Globus pallidus (tissue), 1 donor: ENCODE measurements at regions not wholly inside any gene's neighbourhood (a gene's known extent, or its start where the extent isn't known, plus 50 kb on each side); places are given as distances from the start of the nearest gene placed in this dataset.
"Not testable (repeated sequence)": the region's sequence is repeated elsewhere in the genome, so short reads cannot be mapped to it uniquely, and the experiment has no call there.

ENCODE experiments used
- DNase-seq: peaks from one replicate; pipeline ENCODE4 v3.0.0-alpha.2; 2015; ENCODE audit warnings: low spot score

DNA sequence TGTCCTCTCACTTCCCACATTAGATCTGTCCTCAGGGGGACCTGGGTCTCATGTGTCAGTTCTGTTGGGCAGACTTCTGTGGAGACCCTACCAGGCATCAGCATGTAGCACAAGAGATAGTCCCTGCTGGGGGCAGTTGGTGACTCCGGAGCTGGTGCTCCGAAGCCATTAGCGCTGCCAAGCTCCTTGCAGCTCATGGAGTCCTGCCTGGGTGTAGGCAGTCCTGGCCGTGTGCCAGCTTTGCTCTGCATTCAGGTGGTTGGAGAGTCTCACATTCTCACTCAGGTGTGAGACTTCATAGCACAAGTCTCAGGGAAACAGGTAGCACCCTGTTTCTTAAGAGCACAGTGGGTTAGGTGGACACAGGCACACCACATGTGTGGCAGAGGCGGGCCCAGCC lies 202.3 kb downstream of the LIPI start:
- DNase-seq = not testable (repeated sequence)

DNA sequence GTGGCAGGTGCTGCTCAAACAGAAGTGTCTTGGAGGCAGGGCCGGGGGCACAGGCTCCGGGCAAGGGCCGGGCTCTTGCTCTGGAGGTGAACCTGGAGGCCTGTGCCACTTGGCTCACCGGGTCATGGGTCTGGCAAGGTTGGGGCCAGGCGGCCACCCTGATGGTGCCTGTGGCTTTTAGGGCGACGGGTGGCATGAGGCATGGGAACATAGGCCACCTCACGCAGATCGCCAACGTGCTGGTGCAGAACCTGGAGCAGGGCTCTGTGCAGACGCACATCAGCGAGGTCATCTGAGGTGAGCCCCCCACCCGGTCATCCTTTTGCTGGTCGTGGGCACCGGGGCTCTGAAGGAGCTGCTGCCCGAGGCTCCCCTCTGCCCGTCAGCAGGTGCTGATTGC lies 202.7 kb downstream of the LIPI start:
- not testable (repeated sequence) for DNase-seq

DNA sequence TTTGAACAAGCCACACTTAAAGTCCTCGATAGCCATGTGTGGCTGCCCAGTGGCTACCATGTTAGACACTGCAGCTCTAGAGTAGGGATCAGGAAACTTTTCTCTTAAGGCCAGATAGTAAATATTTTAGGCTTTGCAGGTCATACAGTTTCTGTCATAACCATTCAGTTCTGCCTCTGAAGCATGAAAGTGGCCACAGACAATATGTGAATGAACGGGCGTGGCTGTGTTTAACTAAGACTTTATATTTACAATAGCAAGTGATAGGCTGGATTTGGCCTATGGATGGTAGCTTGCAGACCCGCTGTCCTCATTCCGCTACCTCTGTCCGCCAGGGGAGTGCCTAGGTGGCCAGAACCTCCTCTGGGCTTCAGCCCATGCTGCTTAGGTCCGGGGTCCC lies 204.6 kb downstream of the LIPI start:
- DNase-seq = not testable (repeated sequence)

DNA sequence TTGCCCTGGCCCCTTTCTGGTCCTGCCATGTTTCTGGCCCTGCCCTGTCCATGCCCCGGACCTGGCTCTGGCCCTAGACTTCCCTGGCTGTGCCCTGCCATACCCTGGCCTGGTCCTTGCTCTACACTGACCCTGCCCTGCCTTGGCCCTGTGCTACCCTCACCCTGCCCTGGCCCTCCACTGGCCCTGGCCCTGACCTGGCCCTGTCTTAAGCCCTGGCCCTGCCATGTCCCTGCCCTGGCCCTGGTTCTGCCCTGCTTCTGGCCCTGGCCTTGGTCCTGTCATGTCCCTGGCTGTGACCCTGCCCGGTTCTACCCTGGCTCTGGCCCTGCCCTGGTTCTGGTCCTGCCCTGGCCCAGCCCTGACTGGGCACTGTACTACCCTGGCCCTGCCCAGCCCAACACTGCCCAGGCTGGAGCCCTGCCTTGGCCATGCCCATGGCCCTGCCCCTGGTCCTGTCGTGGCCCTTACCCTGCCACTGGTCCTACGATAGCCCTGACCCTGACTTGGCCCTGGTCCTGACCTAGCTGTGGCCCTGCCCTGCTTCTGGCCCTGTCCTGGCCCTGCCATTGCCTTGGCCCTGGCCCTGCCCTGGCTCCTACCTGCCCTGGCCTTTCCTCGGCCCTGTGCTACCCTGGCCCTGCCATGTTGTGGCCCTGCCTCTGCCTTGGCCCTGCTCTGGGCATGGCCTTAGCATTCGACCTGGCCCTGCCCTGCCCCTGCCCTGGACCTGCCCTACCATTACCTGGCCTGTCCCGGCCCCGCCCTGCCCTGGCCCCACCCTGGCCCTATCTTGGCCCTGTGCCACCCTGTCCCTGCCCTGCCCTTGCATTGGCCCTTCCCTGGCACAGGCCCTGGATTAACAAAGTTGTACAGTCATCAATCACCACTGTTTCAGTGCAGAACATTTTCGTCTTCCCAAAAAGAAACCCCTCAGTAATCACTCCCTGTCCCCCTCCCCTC lies 223.5 kb downstream of the LIPI start:
- not testable (repeated sequence) for DNase-seq

DNA sequence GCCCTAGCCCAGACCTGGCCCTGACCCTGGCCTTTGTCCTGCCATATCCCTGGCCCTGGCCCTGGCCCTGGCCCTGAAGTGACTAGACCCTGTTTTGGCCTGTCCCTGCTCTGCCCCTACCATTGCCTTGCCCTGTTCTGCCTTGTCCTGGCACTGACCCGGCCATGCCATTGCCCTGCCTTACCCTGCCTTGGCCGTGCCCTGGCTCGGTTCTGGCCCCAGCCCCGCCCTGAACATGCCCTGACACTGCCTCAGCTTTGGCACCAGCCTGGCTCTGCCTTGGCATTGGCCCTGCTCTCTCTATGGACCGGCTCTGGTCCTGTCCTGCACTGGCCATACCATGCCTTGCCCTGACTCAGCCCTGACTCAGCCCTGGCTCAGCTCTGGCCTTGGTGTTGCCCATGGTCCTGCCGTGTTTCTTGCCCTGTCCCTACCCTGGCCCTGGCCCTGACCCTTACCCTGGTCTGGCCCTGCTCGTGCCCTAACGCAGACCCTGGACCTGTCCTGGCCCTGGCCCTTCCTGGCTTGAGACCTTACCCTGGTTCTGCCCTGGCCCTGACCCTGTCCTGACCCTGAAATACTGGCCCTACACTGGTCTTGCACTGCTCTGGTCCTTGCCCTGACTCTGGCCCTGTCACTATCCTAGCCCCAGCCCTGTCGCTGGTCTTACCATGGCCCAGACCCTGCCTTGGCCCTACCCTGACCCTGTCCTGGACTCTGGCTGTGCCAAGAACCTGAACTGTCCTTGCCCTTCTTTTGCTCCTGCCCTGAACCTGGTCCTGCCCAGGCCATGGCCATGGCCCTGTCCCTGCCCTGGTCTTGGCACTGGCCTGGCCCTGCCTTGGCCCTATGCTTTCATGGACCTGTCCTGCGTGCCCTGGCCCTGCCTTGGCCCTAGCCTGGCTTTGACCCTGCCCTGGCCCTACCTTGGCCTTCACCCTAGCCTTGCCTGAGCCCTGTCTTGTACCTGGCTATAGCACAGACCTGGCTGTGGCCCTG lies 224.6 kb downstream of the LIPI start:
- not testable (repeated sequence) for DNase-seq

DNA sequence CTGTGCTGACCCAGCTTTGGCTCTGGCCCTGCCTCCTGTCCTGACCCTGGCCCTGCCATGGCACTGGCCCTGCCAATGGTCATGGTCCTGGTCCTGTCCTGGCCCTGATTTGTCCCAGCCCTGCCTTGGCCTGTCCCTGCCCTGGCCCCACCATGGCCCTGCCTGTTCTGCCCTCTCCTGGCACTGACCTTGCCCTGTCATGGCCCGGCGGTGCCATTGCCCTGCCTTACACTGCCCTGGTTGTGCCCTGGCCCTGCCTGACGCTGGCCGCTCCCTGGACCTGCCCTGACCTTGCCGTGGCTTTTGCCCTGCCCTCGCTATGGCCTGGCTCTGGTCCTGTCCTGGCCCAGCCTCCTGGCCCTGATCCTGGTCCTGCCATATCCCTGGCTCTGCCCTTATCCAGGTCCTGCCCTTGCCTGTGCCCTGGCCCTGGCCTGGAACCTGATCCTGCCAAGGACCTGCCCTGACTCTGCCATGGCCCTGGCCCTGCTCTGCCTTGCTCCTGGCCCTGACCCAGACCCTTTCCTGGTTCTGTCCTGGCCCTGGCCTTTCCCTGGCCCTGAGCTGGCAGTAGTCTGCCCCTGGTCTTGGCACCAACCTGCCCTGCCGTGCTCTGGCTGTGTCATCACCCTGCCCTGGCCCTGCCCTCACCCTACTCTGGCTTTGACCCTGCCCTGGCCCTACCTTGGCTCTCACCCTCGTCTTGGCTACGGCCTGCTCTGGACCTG lies 225.5 kb downstream of the LIPI start:
- not testable (repeated sequence) for DNase-seq

DNA sequence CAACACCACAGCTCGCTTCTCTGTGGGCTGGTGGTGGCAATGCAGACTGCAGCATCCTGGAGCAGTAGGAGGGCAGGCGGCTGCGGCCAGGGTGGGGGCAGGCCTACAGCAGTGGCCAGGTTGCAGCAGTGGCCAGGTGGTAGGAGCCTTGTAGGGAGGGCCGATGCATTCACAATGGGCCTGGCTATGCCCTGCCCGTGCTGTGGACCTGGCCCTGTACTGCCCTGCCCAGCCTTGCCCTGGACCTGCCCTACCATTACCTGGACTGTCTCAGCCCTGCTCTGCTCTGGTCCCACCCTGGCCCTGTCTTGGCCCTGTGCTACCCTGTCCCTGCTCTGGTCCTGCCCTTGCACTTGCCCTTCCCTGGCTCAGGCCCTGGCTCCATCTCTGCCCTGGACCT lies 226.0 kb downstream of the LIPI start:
- not testable (repeated sequence) for DNase-seq

DNA sequence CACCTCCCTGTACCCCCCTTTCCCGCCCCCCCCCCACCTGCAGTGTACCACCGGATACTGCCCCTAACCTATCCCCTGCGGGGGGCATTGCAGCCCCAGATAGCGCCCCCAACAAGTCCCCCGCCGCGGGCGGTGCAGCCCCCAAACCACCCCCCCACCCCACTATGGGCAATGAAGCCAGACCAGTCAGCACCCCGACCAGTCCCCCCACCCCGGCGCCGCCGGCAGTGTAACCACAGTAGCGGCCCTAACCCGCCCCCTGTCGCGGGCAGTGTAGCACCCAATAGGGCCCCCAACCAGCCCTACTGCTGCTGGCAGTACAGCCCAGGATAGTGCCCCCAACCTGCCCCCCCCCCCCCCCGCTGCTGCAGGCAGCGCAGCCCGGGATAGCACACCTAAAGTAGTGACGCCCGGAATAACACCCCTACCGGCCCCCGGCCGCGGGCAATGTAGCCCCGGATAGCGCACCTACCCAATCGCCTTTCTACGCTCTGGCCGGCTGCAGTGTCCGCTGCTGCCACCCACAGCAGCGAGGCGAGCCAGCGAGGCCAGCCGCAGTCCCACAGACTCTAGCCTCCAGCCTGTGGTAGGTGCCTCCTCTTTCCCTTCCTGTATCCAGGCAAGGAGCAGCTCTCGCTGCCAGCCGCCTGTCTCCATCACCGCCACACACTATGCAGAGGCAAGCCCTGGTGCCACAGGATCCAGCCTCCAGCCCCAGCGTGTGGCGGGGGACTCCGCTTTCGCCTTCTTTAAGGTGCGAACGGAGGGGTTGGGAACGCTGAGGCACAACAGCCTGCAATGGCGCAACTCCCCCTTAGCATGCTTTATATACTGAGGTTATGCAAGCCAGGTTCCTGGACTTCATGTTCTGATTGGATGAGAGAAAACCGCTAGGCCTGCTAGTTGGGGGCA lies 229.3 kb downstream of the LIPI start:
- not testable (repeated sequence) for DNase-seq

DNA sequence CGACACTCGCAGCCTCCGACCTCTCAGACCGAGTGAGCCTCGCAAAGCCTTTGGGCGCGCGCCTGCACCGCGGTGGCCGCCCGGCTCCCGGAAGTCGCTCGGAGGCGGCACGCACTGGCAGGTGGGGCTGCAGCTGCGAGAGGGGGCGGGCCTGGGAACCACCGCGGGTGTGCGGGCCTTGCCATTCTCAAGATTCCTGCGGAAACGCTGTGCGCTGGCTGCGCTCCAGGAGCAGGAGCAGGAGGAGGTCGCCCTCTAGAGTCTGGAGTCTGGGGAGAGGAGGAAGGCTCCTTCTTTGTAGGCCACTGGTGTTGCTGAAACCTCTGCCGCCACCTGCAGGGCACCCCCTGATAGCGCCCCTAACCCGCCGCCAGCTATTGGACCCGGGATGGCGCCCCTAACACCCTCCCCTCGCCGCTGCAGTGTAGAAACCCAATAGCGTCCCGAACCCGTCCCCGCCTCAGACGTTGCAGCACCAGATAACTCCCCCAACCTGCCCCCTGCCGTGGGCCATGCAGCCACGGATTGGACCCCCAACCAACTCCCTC lies 230.6 kb downstream of the LIPI start:
- DNase-seq = not testable (repeated sequence)

DNA sequence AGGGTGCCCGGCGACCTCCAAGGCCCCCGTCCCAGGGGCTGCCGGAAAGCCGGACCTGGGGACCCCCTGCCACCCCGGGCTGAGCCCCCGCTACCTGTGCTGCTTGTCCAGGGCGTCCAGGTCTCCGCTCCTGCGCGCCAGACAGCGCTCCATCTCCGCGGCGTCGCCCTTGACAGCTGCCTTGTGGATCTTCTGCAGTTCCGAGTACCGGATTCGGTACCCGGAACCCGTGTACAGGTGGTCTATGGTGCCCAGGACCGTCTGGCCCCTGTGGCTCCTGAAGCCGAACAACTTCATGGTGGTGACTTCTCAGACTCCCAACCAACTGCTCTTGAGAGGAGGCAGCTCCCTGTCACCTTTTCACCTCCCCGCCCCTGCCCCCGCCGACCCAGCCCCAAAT lies 231.1 kb downstream of the LIPI start:
- DNase-seq = not testable (repeated sequence)

DNA sequence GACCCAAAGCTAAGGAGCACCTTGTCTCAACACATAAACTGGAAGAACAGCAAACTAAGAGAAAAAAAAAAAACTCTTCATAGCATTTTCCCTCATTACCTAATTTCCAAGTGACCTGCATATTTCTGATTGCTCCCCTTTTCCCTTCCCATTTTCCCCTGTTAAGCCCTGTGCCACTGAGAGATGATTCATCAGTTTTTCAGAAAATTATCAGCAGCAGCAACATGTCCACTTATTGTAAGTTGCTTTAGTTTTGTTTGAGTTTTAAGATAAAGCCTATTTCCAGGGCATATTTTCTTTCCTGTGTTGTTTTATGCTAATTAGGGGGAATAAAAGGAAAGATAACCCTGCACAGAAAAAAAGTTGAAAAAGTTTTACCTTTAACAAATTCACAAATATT lies 236.2 kb downstream of the LIPI start:
- DNase-seq = not testable (repeated sequence)

DNA sequence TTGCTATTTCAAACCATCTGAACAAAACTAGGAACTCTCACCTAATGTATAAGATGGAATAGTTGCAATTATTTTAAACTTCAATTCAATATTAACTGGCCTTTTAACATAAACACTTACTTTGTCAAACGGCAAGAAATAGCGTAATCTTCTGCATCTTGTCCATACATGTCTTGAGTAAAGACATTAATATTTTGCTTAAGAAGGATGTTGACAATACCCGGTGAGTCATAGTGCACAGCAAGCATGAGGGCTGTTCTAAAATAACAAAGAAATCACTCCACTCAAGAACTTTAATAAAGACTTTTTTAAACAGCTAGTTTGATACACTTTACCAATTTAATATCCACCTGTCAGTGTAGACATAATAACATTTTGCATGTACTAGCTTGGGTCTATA lies 240.9 kb downstream of the LIPI start:
- DNase-seq = not testable (repeated sequence)

DNA sequence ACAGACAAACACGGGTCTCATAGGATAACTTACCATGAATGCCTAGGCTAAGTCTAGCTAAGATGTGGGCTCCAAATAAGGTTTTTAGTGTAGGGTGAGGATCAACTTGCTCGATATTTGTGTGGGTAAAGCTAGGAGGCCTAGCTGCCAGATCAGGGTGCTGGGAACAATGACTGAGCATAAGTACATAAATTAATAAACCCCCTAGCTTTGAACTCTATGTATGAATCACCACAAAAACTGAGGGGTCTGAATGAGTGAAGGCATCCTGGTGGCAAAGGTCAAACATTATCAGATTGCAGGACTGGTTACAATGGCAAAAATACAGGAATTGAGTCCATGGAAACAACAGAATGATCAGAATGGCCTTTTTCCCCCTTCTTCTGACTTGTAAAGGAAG lies 241.8 kb downstream of the LIPI start:
- DNase-seq = not testable (repeated sequence)

DNA sequence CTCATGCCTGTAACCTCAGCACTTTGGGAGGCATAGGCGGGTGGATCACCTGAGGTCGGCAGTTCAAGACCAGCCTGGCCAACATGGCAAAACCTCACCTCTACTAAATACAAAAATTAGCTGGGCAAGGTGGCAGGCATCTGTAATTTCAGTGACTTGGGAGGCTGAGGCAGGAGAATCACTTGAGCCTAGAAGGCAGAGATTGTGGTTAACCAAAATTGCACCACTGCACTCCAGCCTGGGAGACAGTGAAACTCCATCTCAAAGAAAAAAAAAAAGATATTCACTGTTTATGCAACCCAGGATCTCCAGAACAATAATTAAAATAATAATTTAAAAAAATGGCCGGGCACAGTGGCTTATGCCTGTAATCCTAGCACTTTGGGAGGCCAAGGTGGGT lies 247.5 kb downstream of the LIPI start:
- DNase-seq = not testable (repeated sequence)

DNA sequence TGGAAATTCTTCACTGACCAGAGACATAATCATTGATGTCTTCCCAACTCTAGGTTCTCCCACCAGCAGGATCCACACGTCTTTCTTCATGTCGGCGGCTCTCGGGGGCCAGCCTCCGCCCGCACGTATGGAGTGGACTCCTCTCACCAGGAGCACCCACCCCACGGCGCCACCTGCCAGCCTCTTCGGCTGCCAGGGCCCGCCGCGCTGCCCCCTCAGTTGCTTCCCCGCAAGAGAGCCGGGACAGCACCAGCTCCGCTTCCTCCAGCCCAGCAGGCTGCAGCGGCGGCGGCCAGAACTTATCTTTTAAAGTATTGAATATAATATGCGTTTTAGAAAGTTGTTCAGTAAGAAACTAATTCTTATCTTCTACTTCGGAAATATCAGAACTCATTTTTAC lies 273.5 kb downstream of the LIPI start:
- DNase-seq = no peak

DNA sequence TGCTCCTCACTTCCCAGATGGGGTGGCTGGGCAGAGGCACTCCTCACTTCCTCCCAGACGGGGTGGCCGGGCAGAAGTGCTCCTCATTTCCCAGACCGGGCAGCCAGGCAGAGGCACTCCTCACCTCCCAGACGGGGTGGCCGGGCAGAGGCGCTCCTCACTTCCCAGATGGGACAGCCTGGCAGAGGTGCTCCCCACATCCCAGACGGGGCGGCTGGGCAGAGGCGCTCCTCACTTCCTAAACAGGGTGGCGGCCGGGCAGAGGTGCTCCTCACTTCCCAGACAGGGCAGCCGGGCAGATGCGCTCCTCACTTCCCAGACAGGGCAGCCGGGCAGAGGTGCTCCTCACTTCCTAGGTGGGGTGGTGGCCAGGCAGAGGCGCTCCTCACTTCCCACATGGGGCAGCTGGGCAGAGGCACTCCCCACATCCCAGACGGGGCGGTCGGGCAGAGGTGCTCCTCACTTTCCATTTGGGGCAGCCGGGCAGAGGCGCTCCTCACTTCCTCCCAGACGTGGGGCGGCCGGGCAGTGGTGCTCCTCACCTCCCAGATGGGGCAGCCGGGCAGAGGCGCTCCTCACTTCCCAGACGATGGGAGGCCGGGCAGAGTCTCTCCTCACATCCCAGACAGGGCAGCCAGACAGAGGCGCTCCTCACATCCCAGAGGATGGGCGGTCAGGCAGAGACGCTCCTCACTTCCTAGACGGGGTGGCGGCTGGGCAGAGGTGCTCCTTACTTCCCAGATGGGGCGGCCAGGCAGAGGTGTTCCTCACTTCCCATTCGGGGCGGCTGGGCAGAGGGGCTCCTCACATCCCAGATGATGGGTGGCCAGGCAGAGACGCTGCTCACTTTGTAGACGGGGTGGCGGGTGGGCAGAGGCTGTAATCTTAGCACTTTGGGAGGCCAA lies 274.5 kb downstream of the LIPI start:
- DNase-seq = not testable (repeated sequence)

DNA sequence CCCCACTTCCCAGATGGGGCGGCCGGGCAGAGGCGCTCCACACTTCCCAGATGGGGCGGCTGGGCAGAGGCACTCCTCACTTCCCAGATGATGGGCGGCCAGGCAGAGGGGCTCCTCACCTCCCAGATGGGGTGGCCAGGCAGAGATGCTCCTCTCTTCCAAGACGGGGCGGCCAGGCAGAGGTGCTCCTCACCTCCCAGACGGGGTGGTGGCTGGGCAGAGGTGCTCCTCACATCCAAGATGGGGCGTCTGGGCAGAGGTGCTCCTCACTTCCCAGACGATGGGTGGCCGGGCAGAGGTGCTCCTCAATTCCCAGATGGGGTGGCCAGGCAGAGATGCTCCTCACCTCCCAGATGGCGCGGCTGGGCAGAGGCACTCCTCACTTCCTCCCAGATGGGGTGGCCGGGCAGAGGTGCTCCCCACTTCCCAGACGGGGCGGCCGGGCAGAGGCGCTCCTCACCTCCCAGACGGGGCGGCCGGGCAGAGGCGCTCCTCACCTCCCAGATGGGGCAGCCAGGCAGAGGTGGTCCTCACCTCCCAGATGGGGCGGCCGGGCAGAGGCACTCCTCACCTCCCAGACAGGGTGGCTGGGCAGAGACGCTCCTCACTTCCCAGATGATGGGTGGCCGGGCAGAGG lies 275.2 kb downstream of the LIPI start:
- DNase-seq = not testable (repeated sequence)

DNA sequence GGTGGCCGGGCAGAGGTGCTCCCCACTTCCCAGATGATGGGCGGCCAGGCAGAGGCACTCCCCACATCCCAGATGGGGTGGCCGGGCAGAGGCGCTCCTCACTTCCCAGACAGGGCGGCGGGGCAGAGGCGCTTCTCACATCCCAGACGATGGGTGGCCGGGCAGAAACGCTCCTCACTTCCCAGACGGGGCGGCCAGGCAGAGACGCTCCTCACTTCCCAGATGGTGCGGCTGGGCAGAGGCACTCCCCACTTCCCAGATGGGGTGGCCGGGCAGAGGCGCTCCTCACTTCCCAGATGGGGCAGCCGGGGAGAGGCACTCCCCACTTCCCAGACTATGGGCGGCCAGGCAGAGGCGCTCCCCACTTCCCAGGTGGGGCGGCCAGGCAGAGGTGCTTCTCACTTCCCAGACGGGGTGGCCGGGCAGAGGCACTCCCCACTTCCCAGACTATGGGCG lies 275.8 kb downstream of the LIPI start:
- not testable (repeated sequence) for DNase-seq

DNA sequence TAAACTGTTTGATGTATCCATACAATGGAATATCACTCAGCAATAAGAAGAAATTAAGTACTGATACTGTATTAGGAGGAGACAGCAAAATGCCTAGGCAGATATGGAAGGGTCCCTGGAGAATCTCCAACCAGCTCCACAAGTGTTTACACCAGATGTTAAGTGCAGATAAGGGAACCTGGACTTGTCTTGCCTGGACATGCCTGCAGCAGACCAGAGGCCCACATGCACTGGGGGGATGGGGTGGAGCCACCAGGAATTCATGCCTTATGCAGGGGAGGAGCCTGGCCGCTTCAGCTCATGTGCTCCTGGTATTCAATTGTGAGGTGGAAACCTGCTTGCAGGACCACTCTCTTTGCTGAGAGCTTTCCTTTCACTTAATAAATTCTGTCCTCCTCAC lies 287.6 kb downstream of the LIPI start:
- DNase-seq = not testable (repeated sequence)
